Activated T-helper 17 cell treated with anti-CD3 and anti-CD28 coated beads, Interleukin-2, amount 50 U/mL, for 72 hours (primary cell): ENCODE measurements at regions not wholly inside any gene's neighbourhood (a gene's known extent, or its start where the extent isn't known, plus 50 kb on each side); places are given as distances from the start of the nearest gene placed in this dataset.
"Not testable (repeated sequence)": the region's sequence is repeated elsewhere in the genome, so short reads cannot be mapped to it uniquely, and the experiment has no call there.

ENCODE experiments used
- ATAC-seq: fragments of 150-1000 bp; cut with Tn5 transposase; replicated peaks from 2 replicates; pipeline ENCODE4 v1.10.0; 2021; ENCODE audit warnings: mild to moderate bottlenecking, moderate library complexity
- H3K27ac Mint-ChIP-seq: one replicate; pipeline ENCODE4 v1.8.0; 2022; ENCODE audit warnings: mixed read lengths
- H3K27me3 Mint-ChIP-seq: one replicate; pipeline ENCODE4 v1.8.0; 2022; ENCODE audit warnings: mixed read lengths
- H3K36me3 Mint-ChIP-seq: one replicate; pipeline ENCODE4 v1.8.0; 2022; ENCODE audit warnings: low read depth, mild to moderate bottlenecking, mixed read lengths
- H3K4me1 Mint-ChIP-seq: one replicate; pipeline ENCODE4 v1.8.0; 2022; ENCODE audit warnings: mixed read lengths
- H3K4me3 Mint-ChIP-seq: one replicate; pipeline ENCODE4 v1.8.0; 2022; ENCODE audit warnings: mild to moderate bottlenecking, mixed read lengths
- H3K9me3 Mint-ChIP-seq: one replicate; pipeline ENCODE4 v1.8.0; 2022; ENCODE audit warnings: mixed read lengths

DNA sequence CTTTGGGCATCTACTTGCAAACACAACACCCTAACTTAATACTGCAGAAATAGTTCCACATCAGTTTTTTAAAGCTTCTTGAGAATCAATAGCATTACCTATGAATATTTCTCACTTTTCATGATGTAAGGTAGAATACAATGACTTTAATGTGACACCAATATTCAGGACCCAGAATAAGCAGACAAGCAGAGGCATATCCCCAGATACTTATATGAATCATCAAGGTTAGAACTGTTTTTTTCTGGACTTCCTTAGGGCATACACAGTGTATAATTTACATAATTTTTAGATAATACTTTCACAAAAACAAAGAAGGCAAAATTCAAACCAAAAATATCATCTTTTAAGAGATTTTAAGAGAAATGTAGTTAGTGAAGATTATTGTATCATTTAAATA lies 885.8 kb downstream of the FSCB start:
- Mint-ChIP-seq H3K27me3 (no peaks in the 10 kb centered on the region), H3K36me3 (no peaks in the 10 kb centered on the region)
- ATAC-seq: no peak

DNA sequence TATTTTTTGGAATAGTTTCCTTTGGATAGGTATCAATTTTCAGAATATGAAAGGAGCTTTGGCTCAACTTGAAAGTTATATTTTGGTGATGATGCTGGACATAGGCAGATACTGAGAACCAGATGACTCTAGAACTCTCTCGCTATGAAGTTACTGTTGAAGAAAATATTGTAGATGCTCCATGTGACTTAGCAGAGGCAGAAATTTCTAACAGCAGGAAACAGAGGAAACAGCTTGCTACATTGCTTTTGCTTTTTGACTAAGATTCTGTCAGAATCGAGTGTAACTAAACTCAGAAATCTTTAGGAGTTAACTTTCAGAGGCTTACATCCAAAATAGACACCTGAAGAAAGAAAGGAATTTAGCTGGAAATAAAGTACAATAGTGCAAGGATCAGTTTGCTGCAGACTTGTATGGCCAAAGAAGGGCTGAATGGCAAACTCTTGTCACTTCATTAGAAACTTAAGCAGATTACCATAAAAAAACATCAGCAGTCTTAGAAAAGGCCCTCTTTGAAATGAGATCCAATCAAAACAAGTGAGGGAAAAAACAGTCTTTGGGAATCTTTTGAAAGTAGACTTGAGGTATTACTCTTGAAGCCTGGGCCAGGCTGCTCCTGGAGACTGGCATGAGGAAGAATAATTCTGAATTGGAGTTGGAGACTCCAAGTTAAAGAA lies 911.8 kb downstream of the FSCB start:
- Mint-ChIP-seq H3K4me3 (no peak overlapping the region), H3K27ac (no peak overlapping the region), H3K4me1 (no peaks in the 10 kb centered on the region), H3K9me3 (peaks cover 14% of the 10 kb centered on the region), H3K27me3 (no peaks in the 10 kb centered on the region), H3K36me3 (no peaks in the 10 kb centered on the region)
- ATAC-seq: no peak

More for the DNA sequence above, 885.8 kb downstream of the FSCB start:
- H3K4me3 Mint-ChIP-seq: no peak overlapping the region
- H3K4me1 Mint-ChIP-seq: no peaks in the 10 kb centered on the region
- peaks cover 3% of the 10 kb centered on the region for H3K9me3 Mint-ChIP-seq
- H3K27ac Mint-ChIP-seq: no peak overlapping the region

DNA sequence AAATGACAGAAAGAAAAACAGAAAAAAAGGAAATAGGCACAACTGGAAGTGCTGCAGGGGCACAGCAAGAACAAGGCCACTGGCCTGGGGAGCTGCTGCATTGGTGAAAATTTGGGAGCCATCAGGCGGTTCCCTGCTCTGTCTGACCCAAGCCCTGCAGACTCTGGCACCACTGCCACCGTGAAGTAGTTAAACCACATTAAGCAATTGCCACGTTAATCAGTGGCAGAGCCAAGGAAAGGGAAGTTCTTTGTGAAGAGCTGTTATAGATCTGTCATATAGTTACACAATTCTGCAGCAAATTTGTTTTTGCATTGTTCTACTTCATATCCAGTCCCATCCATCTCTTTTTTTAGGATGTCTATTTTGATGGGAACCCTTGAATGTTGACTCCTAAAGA lies 915.3 kb downstream of the FSCB start:
- H3K36me3 Mint-ChIP-seq: no peaks in the 10 kb centered on the region
- ATAC-seq: no peak
- no peaks in the 10 kb centered on the region for H3K27me3 Mint-ChIP-seq
- peaks cover 10% of the 10 kb centered on the region for H3K9me3 Mint-ChIP-seq
- no peak overlapping the region for H3K27ac Mint-ChIP-seq
- H3K4me1 Mint-ChIP-seq: no peaks in the 10 kb centered on the region
- no peak overlapping the region for H3K4me3 Mint-ChIP-seq

DNA sequence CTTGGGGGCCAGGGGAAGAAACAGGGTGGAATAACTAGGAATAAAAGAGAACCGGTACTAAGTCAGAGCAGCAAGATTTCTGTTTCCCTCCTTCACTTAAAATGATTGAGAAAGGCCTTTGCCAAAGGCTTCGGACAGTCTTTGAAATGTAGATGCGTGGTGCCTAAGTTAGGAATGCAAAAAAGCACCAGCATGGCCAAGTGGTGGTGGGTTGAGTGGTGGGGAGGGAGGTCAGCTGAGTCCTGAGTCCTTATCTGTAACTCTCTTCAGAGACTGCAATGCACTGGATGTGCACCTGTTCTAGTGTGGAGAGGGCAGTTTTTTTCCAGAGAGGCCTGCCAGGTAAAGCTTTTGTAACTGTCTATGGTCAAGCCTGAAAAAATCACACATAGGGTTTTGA lies 919.9 kb downstream of the FSCB start:
- Mint-ChIP-seq H3K27ac (no peak overlapping the region), H3K9me3 (peaks cover 4% of the 10 kb centered on the region), H3K4me1 (no peaks in the 10 kb centered on the region), H3K27me3 (no peaks in the 10 kb centered on the region), H3K36me3 (no peaks in the 10 kb centered on the region), H3K4me3 (no peak overlapping the region)
- ATAC-seq: no peak

DNA sequence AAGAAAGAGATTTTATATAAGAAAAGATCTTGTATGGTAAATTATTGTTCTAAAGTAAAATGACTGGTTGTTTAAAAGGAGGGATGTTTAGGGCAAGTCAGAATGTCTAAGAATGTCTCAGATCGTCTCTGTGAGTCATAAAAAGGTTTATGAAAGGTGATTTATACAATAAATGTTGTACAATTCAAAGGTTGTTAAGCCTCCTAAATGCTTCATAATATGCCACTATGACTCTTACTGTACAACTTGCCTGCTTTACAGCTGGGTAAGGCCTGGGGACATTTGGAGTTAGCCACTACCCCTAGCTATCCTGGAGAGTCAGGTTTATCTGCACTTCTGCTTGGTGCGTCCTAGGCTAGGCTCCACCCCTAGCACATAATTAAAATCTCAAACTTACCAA lies 927.4 kb downstream of the FSCB start:
- H3K9me3 Mint-ChIP-seq: peaks cover 7% of the 10 kb centered on the region

DNA sequence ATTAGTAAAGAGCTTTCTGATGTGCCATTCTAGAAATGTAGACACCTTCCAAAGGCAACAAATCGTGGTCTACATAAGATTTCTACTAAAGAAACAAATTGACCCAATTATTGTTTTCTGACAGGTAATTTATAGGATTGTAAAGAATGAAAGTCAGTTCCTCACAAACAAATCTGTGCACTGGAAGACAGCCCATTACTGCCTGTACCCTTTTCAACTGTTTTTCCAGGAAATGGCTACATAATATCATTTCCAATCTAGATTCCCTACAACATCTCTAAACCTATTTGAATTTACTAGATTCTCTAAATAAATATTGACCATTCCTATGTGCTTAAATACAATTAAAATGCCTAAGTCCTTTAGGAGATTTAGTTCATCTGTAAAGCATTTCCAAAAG lies 939.1 kb downstream of the FSCB start:
- no peak overlapping the region for H3K4me3 Mint-ChIP-seq
- ATAC-seq: no peak

More for the DNA sequence above, 927.4 kb downstream of the FSCB start:
- Mint-ChIP-seq H3K4me1 (no peaks in the 10 kb centered on the region), H3K4me3 (no peak overlapping the region), H3K36me3 (no peaks in the 10 kb centered on the region), H3K27ac (no peak overlapping the region), H3K27me3 (no peaks in the 10 kb centered on the region)
- no peak for ATAC-seq

DNA sequence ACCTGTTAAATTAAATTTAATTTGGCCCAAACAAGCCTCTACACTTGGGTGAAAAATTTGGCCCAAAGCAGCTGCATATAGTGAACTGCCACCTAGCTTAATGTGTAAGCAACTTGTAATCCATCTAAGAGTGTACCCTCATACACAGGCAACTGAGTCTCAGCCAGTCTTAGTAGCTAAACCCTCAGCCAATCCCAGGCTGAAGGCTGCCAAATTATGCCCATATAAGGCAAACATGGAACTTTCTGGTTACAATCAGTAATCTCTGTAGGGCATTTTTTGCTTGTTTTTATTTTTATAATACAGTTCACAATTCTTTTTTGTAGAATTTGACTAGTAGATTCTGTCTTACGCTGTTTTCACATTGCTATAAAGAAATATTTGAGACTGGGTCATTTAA lies 958.7 kb downstream of the FSCB start:
- H3K36me3 Mint-ChIP-seq: no peaks in the 10 kb centered on the region
- ATAC-seq: no peak
- no peak overlapping the region for H3K27ac Mint-ChIP-seq
- H3K27me3 Mint-ChIP-seq: no peaks in the 10 kb centered on the region
- H3K4me3 Mint-ChIP-seq: no peak overlapping the region
- H3K9me3 Mint-ChIP-seq: peaks cover 5% of the 10 kb centered on the region
- H3K4me1 Mint-ChIP-seq: no peaks in the 10 kb centered on the region

More for the DNA sequence above, 939.1 kb downstream of the FSCB start:
- H3K36me3 Mint-ChIP-seq: no peaks in the 10 kb centered on the region
- H3K27me3 Mint-ChIP-seq: no peaks in the 10 kb centered on the region
- H3K4me1 Mint-ChIP-seq: no peaks in the 10 kb centered on the region
- H3K9me3 Mint-ChIP-seq: no peaks in the 10 kb centered on the region
- no peak overlapping the region for H3K27ac Mint-ChIP-seq

DNA sequence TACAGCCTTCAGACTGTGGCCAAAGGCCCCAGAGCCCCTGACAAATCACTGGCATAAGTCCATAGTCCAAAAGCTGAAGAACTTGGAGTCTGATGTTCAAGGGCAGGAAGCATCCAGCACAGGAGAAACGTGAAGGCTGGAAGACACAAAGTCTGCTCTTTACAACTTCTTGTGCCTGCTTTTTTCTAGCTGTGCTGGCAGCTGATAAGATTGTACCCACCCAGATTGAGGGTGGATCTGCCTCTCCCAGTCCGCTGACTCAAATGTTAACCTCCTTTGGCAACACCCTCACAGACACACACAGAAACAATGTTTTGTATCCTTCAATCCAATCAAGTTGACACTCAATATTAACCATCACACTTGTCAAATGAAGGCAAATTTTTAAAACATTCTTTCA lies 959.5 kb downstream of the FSCB start:
- H3K27ac Mint-ChIP-seq, H3K27me3 Mint-ChIP-seq, H3K4me3 Mint-ChIP-seq, ATAC-seq, H3K9me3 Mint-ChIP-seq, H3K4me1 Mint-ChIP-seq, H3K36me3 Mint-ChIP-seq: not testable (repeated sequence)

DNA sequence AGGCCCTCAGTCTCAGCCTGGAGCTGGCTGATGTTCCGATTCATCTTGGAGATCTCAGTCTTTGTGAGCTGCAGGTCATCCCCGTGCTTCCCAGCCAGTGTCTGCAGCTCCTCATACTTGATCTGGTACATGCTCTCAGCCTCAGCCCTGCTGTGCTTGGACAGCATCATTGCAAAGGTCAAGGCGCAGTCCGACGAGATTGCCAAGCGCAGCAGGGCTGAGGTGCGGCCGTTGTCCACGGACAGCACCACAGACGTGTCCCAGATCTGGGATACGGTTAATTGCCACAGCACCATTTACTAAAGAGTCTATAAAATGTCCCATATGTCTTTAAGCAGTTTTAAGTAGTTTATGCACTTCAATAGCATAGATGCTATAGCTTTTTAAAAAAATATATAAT lies 965.7 kb downstream of the FSCB start:
- Mint-ChIP-seq H3K9me3 (no peaks in the 10 kb centered on the region), H3K36me3 (no peaks in the 10 kb centered on the region), H3K4me1 (no peaks in the 10 kb centered on the region)

DNA sequence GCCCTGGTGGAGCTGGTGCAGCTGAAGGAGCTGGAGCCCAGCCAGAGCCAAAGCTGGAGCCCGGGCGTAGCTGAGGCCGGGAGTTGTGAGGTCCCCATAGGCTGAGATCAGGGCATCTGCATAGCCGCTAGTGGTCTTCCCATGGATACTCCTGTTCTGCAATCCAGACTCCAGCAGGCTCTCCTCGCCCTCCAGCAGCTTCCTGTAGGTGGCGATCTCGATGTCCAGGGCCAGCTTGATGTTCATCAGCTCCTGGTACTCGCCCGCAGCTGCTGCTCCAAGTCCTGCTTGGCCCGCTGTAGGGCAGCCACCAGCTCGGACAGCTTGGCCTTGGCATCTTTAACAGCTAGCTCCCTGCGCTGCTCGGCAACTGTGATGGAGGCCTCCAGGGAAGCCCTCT lies 966.1 kb downstream of the FSCB start:
- Mint-ChIP-seq H3K36me3 (no peaks in the 10 kb centered on the region), H3K27me3 (no peaks in the 10 kb centered on the region), H3K27ac (no peak overlapping the region), H3K4me1 (no peaks in the 10 kb centered on the region), H3K4me3 (no peak overlapping the region), H3K9me3 (no peaks in the 10 kb centered on the region)
- ATAC-seq: no peak

More for the DNA sequence above, 965.7 kb downstream of the FSCB start:
- Mint-ChIP-seq H3K27me3 (no peaks in the 10 kb centered on the region), H3K4me3 (no peak overlapping the region), H3K27ac (no peak overlapping the region)
- ATAC-seq: no peak

DNA sequence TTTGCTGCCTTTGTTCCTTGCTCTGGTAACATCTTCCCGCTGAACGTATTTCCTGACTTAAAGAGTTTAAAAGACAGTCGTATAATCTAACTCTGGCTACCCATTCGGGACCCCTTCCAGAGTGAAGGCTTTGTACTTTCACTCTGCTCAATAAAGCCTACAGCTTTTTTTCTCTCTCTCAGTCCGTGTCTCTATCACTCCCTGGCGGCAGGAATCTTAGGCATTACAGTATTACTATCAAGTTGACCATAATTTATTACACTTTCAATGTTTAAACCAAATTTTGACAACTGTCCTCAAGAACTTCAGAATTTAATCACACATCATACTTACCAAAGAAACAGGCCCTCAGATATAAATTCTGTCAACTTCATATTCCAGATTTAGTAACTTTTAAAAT lies 967.9 kb downstream of the FSCB start:
- H3K9me3 Mint-ChIP-seq: peaks cover 8% of the 10 kb centered on the region
- no peak overlapping the region for H3K4me3 Mint-ChIP-seq
- H3K36me3 Mint-ChIP-seq: no peaks in the 10 kb centered on the region
- H3K4me1 Mint-ChIP-seq: no peaks in the 10 kb centered on the region
- H3K27ac Mint-ChIP-seq: no peak overlapping the region
- H3K27me3 Mint-ChIP-seq: no peaks in the 10 kb centered on the region
- ATAC-seq: no peak

DNA sequence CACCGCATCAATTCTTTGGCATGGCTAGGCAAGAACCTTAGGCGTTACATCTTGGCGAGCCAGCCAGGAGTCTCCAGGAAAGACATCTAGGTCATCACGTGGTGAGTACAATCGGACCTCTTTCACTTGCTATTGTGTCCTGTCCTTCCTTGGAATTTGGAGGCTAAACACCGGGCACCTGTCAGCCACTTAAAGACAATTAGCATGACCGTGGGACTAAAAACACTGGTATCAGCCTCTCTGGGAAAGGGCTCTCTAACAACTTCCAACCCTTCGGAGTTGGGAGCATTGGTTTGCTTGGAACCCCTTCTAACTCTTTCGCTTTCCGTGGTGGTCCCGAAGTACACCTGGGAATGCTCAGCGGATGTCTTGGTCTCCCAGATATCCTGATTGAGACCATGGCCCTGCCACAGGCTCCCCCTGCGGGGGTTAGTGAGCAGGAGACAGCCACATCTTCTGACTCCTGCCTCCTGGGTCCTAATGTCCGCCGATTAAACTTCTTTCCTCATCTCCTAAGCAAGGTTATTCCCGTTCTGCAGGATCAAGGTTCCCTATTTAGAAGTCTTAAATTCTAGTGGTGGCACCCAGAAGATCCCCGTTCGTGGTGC lies 971.7 kb downstream of the FSCB start:
- no peak overlapping the region for H3K4me3 Mint-ChIP-seq
- ATAC-seq: no peak
- no peaks in the 10 kb centered on the region for H3K36me3 Mint-ChIP-seq
- no peak overlapping the region for H3K27ac Mint-ChIP-seq
- H3K4me1 Mint-ChIP-seq: no peaks in the 10 kb centered on the region
- H3K27me3 Mint-ChIP-seq: no peaks in the 10 kb centered on the region
- H3K9me3 Mint-ChIP-seq: peaks cover 8% of the 10 kb centered on the region

DNA sequence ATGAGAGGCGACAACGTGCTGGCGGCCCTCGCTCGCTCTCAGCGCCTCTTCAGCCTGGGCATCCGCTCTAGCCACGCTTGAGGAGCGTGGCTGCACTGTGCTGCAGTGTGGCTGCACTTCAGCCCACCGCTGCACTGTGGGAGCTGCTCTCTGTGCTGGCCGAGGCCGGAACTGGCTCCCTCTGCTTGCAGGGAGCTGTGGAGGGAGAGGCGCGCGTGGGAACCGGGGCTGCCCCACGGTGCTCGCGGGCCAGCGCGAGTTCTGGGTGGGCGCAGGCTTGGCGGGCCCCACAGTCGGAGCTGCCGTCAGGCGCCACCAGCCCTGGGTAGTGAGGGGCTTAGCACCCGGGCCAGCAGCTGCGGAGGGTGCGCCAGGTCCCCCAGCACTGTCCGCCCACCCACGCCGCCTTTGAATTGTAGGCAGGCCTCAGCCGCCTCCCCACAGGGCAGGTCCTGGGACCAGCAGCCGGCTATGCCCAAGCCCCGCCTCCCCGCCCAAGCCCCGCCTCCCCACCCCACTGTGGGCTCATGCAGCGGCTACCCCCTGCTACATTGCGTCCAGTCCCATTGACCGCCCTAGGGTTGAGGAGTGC lies 974.2 kb downstream of the FSCB start:
- H3K4me3 Mint-ChIP-seq: no peak overlapping the region
- H3K9me3 Mint-ChIP-seq: peaks cover 8% of the 10 kb centered on the region
- no peaks in the 10 kb centered on the region for H3K36me3 Mint-ChIP-seq
- no peaks in the 10 kb centered on the region for H3K27me3 Mint-ChIP-seq
- no peaks in the 10 kb centered on the region for H3K4me1 Mint-ChIP-seq
- no peak for ATAC-seq
- no peak overlapping the region for H3K27ac Mint-ChIP-seq

DNA sequence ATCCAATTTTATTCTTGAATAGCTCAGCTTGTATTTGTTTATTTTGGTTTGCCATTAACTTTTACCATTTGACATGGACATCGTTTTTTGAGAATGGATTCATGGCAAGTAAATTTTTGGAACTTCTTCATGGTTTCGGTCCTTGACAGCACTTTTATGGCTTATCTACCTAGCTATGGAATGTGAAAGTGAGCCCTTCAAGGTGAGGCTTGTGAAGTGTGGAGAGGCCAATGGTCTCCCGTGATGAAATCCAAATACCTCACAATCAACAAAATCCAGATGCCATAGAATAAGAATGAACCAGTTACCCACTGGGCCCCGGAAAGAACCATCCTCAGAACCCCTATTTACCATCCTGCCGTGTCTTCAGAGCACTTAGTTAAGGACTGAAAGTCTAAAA lies 978.8 kb downstream of the FSCB start:
- no peak overlapping the region for H3K27ac Mint-ChIP-seq
- H3K36me3 Mint-ChIP-seq: no peaks in the 10 kb centered on the region
- H3K27me3 Mint-ChIP-seq: no peaks in the 10 kb centered on the region
- no peak overlapping the region for H3K4me3 Mint-ChIP-seq
- ATAC-seq: no peak
- no peaks in the 10 kb centered on the region for H3K4me1 Mint-ChIP-seq
- no peaks in the 10 kb centered on the region for H3K9me3 Mint-ChIP-seq

DNA sequence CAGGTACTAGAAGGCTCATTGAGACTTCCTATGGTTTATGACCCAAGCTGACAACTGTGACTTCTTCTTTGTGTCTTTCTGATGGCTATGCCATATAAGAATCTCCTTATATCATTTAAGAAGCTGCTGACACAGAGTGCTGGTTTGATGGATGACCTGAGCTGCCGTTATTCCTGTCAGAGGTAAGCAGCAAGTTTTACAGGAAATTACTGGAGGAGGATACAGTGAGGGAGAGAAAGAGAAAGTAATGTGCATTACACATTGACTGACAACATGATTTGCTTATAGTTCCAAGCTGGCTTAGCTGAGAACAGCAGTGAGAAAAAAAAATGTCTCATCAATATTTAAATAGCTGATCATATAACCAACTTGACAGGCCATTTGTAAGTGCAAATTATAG lies 981.4 kb downstream of the FSCB start:
- H3K9me3 Mint-ChIP-seq: no peaks in the 10 kb centered on the region
- no peaks in the 10 kb centered on the region for H3K27me3 Mint-ChIP-seq
- ATAC-seq: no peak
- H3K4me1 Mint-ChIP-seq: no peaks in the 10 kb centered on the region
- no peak overlapping the region for H3K4me3 Mint-ChIP-seq
- no peaks in the 10 kb centered on the region for H3K36me3 Mint-ChIP-seq
- no peak overlapping the region for H3K27ac Mint-ChIP-seq
